ENCODE measurements at regions not wholly inside any gene's neighbourhood (a gene's known extent, or its start where the extent isn't known, plus 50 kb on each side); places are given as distances from the start of the nearest gene placed in this dataset.

GRCh38 chr2:55771612-55772011 is 78.0 kb upstream of the PNPT1 start:
- TF ChIP-seq REST (tag by site-specific recombination; IDR thresholded peaks at IDR 0.05) (no peak), ZNF654 (tag by site-specific recombination; IDR thresholded peaks at IDR 0.05; ENCODE audit: low read depth) (peak; percentile 70), ZFHX2 (tag by site-specific recombination; conservative IDR thresholded peaks at IDR 0.05) (no peak), ZNF362 (tag by site-specific recombination; IDR thresholded peaks at IDR 0.05) (0 out of 2 replicates have a peak, but pooled peaks have one; percentile 41), ZNF518A (tag by site-specific recombination; conservative IDR thresholded peaks at IDR 0.05; ENCODE audit: low read depth) (0 out of 2 replicates have a peak, but pooled peaks have one; percentile 16), KLF1 (tag by site-specific recombination; IDR thresholded peaks at IDR 0.05) (no peak), KLF10 (tag by site-specific recombination; IDR thresholded peaks at IDR 0.05) (no peak), CTCF (tag by site-specific recombination; IDR thresholded peaks at IDR 0.05) (peak; percentile 51), HIC1 (tag by site-specific recombination; IDR thresholded peaks at IDR 0.05) (no peak), ZNF510 (tag by site-specific recombination; IDR thresholded peaks at IDR 0.05; ENCODE audit: insufficient replicate concordance) (no peak), ZNF521 (tag by site-specific recombination; IDR thresholded peaks at IDR 0.05) (no peak)
- H3K4me3 ChIP-seq (ENCODE audit: low read depth, low read length): no peak overlapping the region
- no peak overlapping the region for H3K27ac ChIP-seq (ENCODE audit: extremely low read depth, low read depth, low read length)
- H3K4me1 ChIP-seq (ENCODE audit: control insufficient read depth, insufficient read depth, low read length): no peaks in the 10 kb centered on the region
- no peaks in the 10 kb centered on the region for H3K9me3 ChIP-seq (ENCODE audit: control insufficient read depth, insufficient read depth, low read depth, low read length)
- CTCF ChIA-PET: interaction anchor here (0.7 to 2.4 kb wide), 36 partner anchors 9 to 563 kb away, joined by 3 to 88 read pairs (median 4); no protein-coding TSS in a partner anchor
- POLR2A ChIA-PET: interaction anchor here (0.6 kb wide), 2 partner anchors 86 to 118 kb away, joined by 3 read pairs; no protein-coding TSS in a partner anchor
- H3K36me3 ChIP-seq (ENCODE audit: control insufficient read depth in 2 of 2, insufficient read depth in 1 of 2, low read length in 2 of 2): no peaks in the 10 kb centered on the region

Data from HEK293 (cell line).